Colonic mucosa (tissue), 4 donors: ENCODE measurements at regions not wholly inside any gene's neighbourhood (a gene's known extent, or its start where the extent isn't known, plus 50 kb on each side); places are given as distances from the start of the nearest gene placed in this dataset.

ENCODE experiments used
- DNase-seq: peaks from one replicate; pipeline ENCODE4 v3.0.0-alpha.2; 2020
- H3K27ac ChIP-seq: fragments of 200-600 bp; one replicate; pipeline ENCODE4 v1.8.0; 2021
- H3K27me3 ChIP-seq: fragments of 200-600 bp; one replicate; pipeline ENCODE4 v1.8.0; 2021
- H3K36me3 ChIP-seq: fragments of 200-600 bp; one replicate; pipeline ENCODE4 v1.8.0; 2021
- H3K4me1 ChIP-seq: fragments of 200-600 bp; one replicate; pipeline ENCODE4 v1.8.0; 2021; ENCODE audit warnings: mild to moderate bottlenecking
- H3K4me3 ChIP-seq: fragments of 200-600 bp; one replicate; pipeline ENCODE4 v1.8.0; 2021
- H3K9ac ChIP-seq, 2 donors: one replicate each; pipeline ENCODE4 v1.7.0; 2013; ENCODE audit warnings: control low read depth in 2 of 2, low read depth in 2 of 2, low read length in 2 of 2
- H3K9me3 ChIP-seq: fragments of 200-600 bp; one replicate; pipeline ENCODE4 v1.8.0; 2021
- CTCF ChIP-seq: fragments of 200-600 bp; IDR thresholded peaks from one replicate; pipeline ENCODE4 v1.8.0; 2022; ENCODE audit warnings: antibody characterized with exemption, mild to moderate bottlenecking
- intact Hi-C: fragments of 100-400 bp; cut with DNase I; formaldehyde crosslinking; loops from one replicate; pipeline ENCODE4 v1.14.1; 2022
- donor health status: healthy.
- donor health status: DM: no; HTN: no; CAD: no.
- donor health status: DM: no; HTN: no; CAD: no.

- intact Hi-C loops, result no loop called here
- DNase-seq, result no peak
- no peaks in the 10 kb centered on the region for H3K9me3 ChIP-seq
- no peaks in the 10 kb centered on the region for H3K36me3 ChIP-seq
- no peaks in the 10 kb centered on the region for H3K27me3 ChIP-seq
- H3K4me3 ChIP-seq, result no peak overlapping the region
- no peak overlapping the region for H3K9ac ChIP-seq
- H3K27ac ChIP-seq, result no peak overlapping the region
- no peak for TF ChIP-seq CTCF
- no peaks in the 10 kb centered on the region for H3K4me1 ChIP-seq
These were observed 356.1 kb upstream of the ETAA1 start for GRCh38 chr2:67041051-67041450.

- Histone ChIP-seq H3K9me3 (no peaks in the 10 kb centered on the region), H3K4me1 (no peaks in the 10 kb centered on the region), H3K27ac (no peak overlapping the region), H3K27me3 (no peaks in the 10 kb centered on the region), H3K4me3 (no peak overlapping the region), H3K9ac (no peak overlapping the region), H3K36me3 (no peaks in the 10 kb centered on the region)
- intact Hi-C loops, result no loop called here
- TF ChIP-seq CTCF, result no peak
- no peak for DNase-seq
These were observed 353.2 kb upstream of the ETAA1 start for GRCh38 chr2:67043781-67044478.

- no peak overlapping the region for H3K27ac ChIP-seq
- no peak overlapping the region for H3K9ac ChIP-seq
- no peak overlapping the region for H3K4me3 ChIP-seq
- no peaks in the 10 kb centered on the region for H3K9me3 ChIP-seq
- H3K36me3 ChIP-seq, result no peaks in the 10 kb centered on the region
- no peak for DNase-seq
- H3K4me1 ChIP-seq, result no peaks in the 10 kb centered on the region
- H3K27me3 ChIP-seq, result no peaks in the 10 kb centered on the region
- intact Hi-C loops, result no loop called here
- TF ChIP-seq CTCF, result no peak
These were observed 350.5 kb upstream of the ETAA1 start for GRCh38 chr2:67046591-67046990.

GRCh38 chr2:67048314-67048713, 348.8 kb upstream of the ETAA1 start:
- DNase-seq, result no peak
- no peaks in the 10 kb centered on the region for H3K36me3 ChIP-seq
- H3K27me3 ChIP-seq, result no peaks in the 10 kb centered on the region
- no peak for TF ChIP-seq CTCF
- H3K27ac ChIP-seq, result no peak overlapping the region
- H3K4me3 ChIP-seq, result no peak overlapping the region
- H3K9me3 ChIP-seq, result no peaks in the 10 kb centered on the region
- intact Hi-C loops, result no loop called here
- H3K4me1 ChIP-seq, result no peaks in the 10 kb centered on the region
- H3K9ac ChIP-seq, result no peak overlapping the region

GRCh38 chr2:67050622-67051021, 346.5 kb upstream of the ETAA1 start:
- intact Hi-C loops, result no loop called here
- H3K36me3 ChIP-seq, result no peaks in the 10 kb centered on the region
- TF ChIP-seq CTCF, result no peak
- no peak overlapping the region for H3K4me3 ChIP-seq
- H3K27ac ChIP-seq, result no peak overlapping the region
- no peaks in the 10 kb centered on the region for H3K9me3 ChIP-seq
- H3K9ac ChIP-seq, result no peak overlapping the region
- H3K4me1 ChIP-seq, result no peaks in the 10 kb centered on the region
- DNase-seq, result no peak
- H3K27me3 ChIP-seq, result no peaks in the 10 kb centered on the region
